GM12873 (cell line): ENCODE measurements at regions not wholly inside any gene's neighbourhood (a gene's known extent, or its start where the extent isn't known, plus 50 kb on each side); places are given as distances from the start of the nearest gene placed in this dataset.

Experiments
- CTCF ChIP-seq: IDR thresholded peaks from 2 replicates; pipeline ENCODE4 v1.5.1; 2012; ENCODE audit warnings: low read depth, mild to moderate bottlenecking, moderate library complexity, low read length, control low read depth; ENCODE audit not compliant: insufficient read depth; ENCODE audit errors: missing control alignments

DNA sequence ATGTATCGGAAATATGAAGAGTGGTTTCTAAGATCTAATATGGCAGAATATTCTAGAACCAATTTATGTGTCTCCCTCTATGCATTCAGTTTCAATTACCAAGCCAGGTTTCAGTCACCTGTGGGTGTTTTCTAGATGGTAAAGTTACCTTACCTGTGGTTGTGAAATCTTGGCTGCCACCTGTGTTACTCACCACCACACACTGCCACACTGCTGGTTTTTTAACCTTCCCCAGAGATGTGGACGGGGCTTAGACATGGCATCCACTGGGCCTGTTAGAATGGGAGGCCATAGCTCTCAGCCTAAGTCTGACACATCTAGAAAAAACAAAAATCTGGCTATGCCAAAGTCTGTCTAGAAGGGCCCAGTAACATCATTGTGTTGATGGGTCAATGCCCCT, 896.5 kb upstream of the PABPC4L start:
- TF ChIP-seq CTCF, result no peak

DNA sequence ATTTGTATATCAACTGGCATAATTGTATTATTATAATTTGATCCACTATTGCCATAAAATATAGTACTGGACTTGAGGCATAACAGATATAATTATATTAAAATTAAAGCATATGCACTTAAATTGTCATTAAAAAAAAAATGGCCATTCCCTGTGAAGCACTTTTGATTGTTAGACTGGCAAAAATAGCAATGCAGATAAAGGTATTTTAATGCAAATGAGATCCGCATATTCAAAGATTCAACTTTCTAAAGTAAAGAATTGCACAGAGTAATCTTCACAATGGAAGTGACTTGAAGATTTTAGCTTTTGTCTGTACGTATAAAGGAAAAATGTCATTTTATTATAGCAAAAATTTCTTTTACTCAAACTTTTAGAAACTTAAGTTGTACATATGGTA, 871.8 kb upstream of the PABPC4L start:
- TF ChIP-seq CTCF, result no peak

GRCh38 chr4:135072553-135072952, 871.0 kb upstream of the PABPC4L start:
- no peak for TF ChIP-seq CTCF

DNA sequence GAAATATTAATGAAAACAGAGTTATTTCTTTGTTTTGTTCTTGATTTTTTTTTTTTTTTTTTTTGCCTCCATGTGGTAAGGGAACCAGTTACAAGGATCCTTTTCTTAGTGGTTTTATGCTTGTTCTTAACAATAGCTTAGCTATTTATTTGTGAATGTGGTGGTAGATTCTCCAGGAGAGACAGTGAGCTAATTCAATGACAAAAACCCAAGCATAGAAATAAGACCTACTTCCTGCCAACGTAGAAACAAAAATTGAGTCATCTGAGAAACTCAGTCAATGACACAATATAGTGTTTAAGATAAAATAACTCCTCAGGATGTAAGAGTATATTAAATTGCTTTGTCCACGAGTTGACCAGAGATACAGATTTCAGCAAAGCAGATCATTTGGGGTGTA, 863.8 kb upstream of the PABPC4L start:
- TF ChIP-seq CTCF, result no peak

GRCh38 chr4:135050086-135050717, 848.6 kb upstream of the PABPC4L start:
- TF ChIP-seq CTCF, result no peak

DNA sequence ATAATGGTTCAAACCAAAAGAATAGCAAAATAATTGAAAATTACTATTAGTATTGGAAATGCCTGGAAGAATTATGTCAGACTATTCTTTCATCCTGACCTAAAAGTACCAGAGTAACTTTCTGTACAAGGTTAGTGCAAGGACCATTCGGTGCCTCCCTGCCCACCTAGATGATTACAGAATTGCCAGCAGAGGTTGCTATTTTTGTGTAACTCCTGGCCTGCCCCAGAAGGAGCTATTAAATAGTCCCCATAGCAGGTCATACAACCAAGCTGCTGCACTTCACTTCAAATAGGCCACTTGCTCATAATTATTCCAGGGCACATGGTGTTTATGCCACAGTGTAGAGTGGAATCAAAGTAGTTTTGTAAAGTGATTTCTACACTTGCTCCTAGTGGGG, 831.1 kb upstream of the PABPC4L start:
- TF ChIP-seq CTCF, result no peak

- no peak for TF ChIP-seq CTCF
Observed at GRCh38 chr4:135015771-135016170, 814.2 kb upstream of the PABPC4L start.

DNA sequence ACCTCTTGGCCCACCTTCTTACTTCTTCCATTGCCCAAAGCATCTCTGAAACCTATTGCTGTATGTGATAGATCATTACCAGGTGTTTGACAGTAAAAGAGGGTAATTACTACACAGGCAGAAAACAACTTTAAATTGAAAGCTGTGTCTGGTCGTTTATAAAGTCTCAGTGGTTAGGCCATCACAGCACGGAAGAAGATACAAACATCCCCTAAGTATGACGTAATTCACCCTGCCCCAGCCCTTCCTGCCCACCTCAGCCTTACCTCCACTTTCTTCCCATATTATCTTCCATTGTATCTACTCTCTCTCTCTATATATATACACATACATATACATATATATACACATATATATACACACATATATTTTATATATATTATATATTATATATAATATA, 805.8 kb upstream of the PABPC4L start:
- no peak for TF ChIP-seq CTCF
